A549 (cell line): ENCODE measurements at regions not wholly inside any gene's neighbourhood (a gene's known extent, or its start where the extent isn't known, plus 50 kb on each side); places are given as distances from the start of the nearest gene placed in this dataset.

Source experiments
- CHD2 ChIP-seq: fragments of 150-350 bp; IDR thresholded peaks from 2 replicates; pipeline ENCODE4 v1.6.1; 2014; ENCODE audit warnings: low read length; ENCODE audit not compliant: partially characterized antibody
- POLR2A ChIP-seq: IDR thresholded peaks from 2 replicates; pipeline ENCODE4 v1.6.1; 2012; ENCODE audit warnings: mild to moderate bottlenecking, low read length
- RFX5 ChIP-seq: fragments of 450-650 bp; IDR thresholded peaks from 2 replicates; pipeline ENCODE4 v1.7.1; 2014; ENCODE audit warnings: antibody characterized with exemption, mild to moderate bottlenecking, moderate library complexity
- TP53 ChIP-seq: fragments of 250-450 bp; sonication (Bioruptor Pico); IDR thresholded peaks from 2 replicates; pipeline ENCODE4 v1.5.0; 2021; ENCODE audit warnings: mild to moderate bottlenecking, moderate library complexity
- TF ChIP-seq, protein P1 (sequence below): fragments of >200 bp; sonication (Bioruptor Twin); formaldehyde crosslinking; IDR thresholded peaks from 3 replicates; pipeline ENCODE4 v1.5.1; 2016
- TF ChIP-seq, protein P2 (sequence below): fragments of 200-600 bp; sonication (generic); IDR thresholded peaks from 2 replicates; pipeline ENCODE4 v1.6.1; 2016; ENCODE audit warnings: antibody characterized with exemption, mild to moderate bottlenecking, moderate library complexity
- TF ChIP-seq, protein P3 (sequence below): fragments of 450-650 bp; IDR thresholded peaks from 2 replicates; pipeline ENCODE4 v1.6.1; 2014; ENCODE audit warnings: antibody characterized with exemption

DNA sequence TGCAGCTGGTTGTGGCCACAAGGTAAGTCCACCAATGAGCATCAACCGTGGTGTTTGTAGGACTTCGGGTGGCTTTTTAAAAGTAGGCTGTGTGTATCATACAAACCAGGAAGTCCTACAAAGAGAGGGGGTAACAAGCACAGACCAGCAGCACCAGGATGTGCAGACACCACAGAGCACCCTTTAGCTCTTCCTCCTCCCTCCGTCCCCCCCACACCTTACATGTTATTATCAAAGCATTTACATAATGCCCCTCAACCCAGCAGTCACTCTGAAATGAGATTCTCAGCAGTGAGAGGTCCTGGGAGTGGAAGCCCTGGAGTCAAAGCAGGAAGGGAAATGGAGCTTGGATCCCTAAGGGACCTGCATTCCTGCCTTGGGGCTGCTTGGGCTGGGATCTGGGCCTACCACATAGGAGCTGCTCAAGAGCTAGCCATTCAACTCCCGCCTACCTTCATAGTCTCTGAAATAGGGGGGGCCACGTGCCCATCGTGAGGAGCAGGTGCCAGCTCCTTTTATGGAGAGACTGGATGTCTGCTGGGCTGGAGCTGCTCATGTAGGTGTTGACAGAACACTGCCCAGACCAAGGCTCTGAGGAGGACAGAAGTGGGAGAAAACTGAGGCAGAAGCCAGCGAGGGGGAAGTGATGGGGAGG lies 90.6 kb downstream of the PSMB1 start:
- TF ChIP-seq, protein P1, sequence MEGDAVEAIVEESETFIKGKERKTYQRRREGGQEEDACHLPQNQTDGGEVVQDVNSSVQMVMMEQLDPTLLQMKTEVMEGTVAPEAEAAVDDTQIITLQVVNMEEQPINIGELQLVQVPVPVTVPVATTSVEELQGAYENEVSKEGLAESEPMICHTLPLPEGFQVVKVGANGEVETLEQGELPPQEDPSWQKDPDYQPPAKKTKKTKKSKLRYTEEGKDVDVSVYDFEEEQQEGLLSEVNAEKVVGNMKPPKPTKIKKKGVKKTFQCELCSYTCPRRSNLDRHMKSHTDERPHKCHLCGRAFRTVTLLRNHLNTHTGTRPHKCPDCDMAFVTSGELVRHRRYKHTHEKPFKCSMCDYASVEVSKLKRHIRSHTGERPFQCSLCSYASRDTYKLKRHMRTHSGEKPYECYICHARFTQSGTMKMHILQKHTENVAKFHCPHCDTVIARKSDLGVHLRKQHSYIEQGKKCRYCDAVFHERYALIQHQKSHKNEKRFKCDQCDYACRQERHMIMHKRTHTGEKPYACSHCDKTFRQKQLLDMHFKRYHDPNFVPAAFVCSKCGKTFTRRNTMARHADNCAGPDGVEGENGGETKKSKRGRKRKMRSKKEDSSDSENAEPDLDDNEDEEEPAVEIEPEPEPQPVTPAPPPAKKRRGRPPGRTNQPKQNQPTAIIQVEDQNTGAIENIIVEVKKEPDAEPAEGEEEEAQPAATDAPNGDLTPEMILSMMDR, result no peak
- TF ChIP-seq, protein P2, sequence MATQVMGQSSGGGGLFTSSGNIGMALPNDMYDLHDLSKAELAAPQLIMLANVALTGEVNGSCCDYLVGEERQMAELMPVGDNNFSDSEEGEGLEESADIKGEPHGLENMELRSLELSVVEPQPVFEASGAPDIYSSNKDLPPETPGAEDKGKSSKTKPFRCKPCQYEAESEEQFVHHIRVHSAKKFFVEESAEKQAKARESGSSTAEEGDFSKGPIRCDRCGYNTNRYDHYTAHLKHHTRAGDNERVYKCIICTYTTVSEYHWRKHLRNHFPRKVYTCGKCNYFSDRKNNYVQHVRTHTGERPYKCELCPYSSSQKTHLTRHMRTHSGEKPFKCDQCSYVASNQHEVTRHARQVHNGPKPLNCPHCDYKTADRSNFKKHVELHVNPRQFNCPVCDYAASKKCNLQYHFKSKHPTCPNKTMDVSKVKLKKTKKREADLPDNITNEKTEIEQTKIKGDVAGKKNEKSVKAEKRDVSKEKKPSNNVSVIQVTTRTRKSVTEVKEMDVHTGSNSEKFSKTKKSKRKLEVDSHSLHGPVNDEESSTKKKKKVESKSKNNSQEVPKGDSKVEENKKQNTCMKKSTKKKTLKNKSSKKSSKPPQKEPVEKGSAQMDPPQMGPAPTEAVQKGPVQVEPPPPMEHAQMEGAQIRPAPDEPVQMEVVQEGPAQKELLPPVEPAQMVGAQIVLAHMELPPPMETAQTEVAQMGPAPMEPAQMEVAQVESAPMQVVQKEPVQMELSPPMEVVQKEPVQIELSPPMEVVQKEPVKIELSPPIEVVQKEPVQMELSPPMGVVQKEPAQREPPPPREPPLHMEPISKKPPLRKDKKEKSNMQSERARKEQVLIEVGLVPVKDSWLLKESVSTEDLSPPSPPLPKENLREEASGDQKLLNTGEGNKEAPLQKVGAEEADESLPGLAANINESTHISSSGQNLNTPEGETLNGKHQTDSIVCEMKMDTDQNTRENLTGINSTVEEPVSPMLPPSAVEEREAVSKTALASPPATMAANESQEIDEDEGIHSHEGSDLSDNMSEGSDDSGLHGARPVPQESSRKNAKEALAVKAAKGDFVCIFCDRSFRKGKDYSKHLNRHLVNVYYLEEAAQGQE, result no peak
- TF ChIP-seq CHD2 (no peak), TP53 (CRISPR knock-in tag) (no peak), RFX5 (no peak), POLR2A (no peak)
- TF ChIP-seq, protein P3, sequence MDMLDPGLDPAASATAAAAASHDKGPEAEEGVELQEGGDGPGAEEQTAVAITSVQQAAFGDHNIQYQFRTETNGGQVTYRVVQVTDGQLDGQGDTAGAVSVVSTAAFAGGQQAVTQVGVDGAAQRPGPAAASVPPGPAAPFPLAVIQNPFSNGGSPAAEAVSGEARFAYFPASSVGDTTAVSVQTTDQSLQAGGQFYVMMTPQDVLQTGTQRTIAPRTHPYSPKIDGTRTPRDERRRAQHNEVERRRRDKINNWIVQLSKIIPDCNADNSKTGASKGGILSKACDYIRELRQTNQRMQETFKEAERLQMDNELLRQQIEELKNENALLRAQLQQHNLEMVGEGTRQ, result no peak
